ENCODE measurements at regions not wholly inside any gene's neighbourhood (a gene's known extent, or its start where the extent isn't known, plus 50 kb on each side); places are given as distances from the start of the nearest gene placed in this dataset.

- TF ChIP-seq CTCF (IDR thresholded peaks at IDR 0.05; ENCODE audit: control insufficient read depth, extremely low read depth, insufficient read depth): no peak
- H3K4me3 ChIP-seq (ENCODE audit: low read depth, low read length): no peak overlapping the region
- no peak for DNase-seq (ENCODE audit: low read depth)
Measured at GRCh38 chr2:7140306-7140705, 223.1 kb downstream of the RNF144A start.

GRCh38 chr2:7145707-7146106 is 228.5 kb downstream of the RNF144A start:
- no peak for TF ChIP-seq CTCF (IDR thresholded peaks at IDR 0.05; ENCODE audit: control insufficient read depth, extremely low read depth, insufficient read depth)
- H3K4me3 ChIP-seq (ENCODE audit: low read depth, low read length): no peak overlapping the region
- DNase-seq (ENCODE audit: low read depth): no peak

GRCh38 chr2:7146151-7146550 is 228.9 kb downstream of the RNF144A start:
- DNase-seq (ENCODE audit: low read depth): no peak
- H3K4me3 ChIP-seq (ENCODE audit: low read depth, low read length): no peak overlapping the region
- no peak for TF ChIP-seq CTCF (IDR thresholded peaks at IDR 0.05; ENCODE audit: control insufficient read depth, extremely low read depth, insufficient read depth)

- TF ChIP-seq CTCF (IDR thresholded peaks at IDR 0.05; ENCODE audit: control insufficient read depth, extremely low read depth, insufficient read depth): no peak
- no peak overlapping the region for H3K4me3 ChIP-seq (ENCODE audit: low read depth, low read length)
- no peak for DNase-seq (ENCODE audit: low read depth)
Measured at GRCh38 chr2:7154656-7155055, 237.4 kb downstream of the RNF144A start.

GRCh38 chr2:7161501-7161900 is 244.3 kb downstream of the RNF144A start:
- no peak for DNase-seq (ENCODE audit: low read depth)
- no peak overlapping the region for H3K4me3 ChIP-seq (ENCODE audit: low read depth, low read length)
- TF ChIP-seq CTCF (IDR thresholded peaks at IDR 0.05; ENCODE audit: control insufficient read depth, extremely low read depth, insufficient read depth): no peak

- TF ChIP-seq CTCF (IDR thresholded peaks at IDR 0.05; ENCODE audit: control insufficient read depth, extremely low read depth, insufficient read depth): no peak
- DNase-seq (ENCODE audit: low read depth): no peak
- no peak overlapping the region for H3K4me3 ChIP-seq (ENCODE audit: low read depth, low read length)
Measured at GRCh38 chr2:7165736-7166135, 248.5 kb downstream of the RNF144A start.

- TF ChIP-seq CTCF (IDR thresholded peaks at IDR 0.05; ENCODE audit: control insufficient read depth, extremely low read depth, insufficient read depth): no peak
- H3K4me3 ChIP-seq (ENCODE audit: low read depth, low read length): no peak overlapping the region
- no peak for DNase-seq (ENCODE audit: low read depth)
Measured at GRCh38 chr2:7167801-7168411, 250.7 kb downstream of the RNF144A start.
